Neural progenitor cell (in vitro differentiated cells): ENCODE measurements at regions not wholly inside any gene's neighbourhood (a gene's known extent, or its start where the extent isn't known, plus 50 kb on each side); places are given as distances from the start of the nearest gene placed in this dataset.

Source experiments
- EZH2 ChIP-seq: fragments of 200-600 bp; sonication (generic); IDR thresholded peaks from 2 replicates; pipeline ENCODE4 v1.6.1; 2017; ENCODE audit warnings: antibody characterized with exemption, mild to moderate bottlenecking, moderate library complexity
- EZH2phosphoT487 ChIP-seq: fragments of 200-600 bp; sonication (generic); IDR thresholded peaks from 2 replicates; pipeline ENCODE4 v1.6.1; 2017; ENCODE audit warnings: antibody characterized with exemption
- TF ChIP-seq, protein P1 (sequence below): fragments of 200-600 bp; sonication (generic); IDR thresholded peaks from 2 replicates; pipeline ENCODE4 v1.5.1; 2017; ENCODE audit warnings: antibody characterized with exemption, mild to moderate bottlenecking

DNA sequence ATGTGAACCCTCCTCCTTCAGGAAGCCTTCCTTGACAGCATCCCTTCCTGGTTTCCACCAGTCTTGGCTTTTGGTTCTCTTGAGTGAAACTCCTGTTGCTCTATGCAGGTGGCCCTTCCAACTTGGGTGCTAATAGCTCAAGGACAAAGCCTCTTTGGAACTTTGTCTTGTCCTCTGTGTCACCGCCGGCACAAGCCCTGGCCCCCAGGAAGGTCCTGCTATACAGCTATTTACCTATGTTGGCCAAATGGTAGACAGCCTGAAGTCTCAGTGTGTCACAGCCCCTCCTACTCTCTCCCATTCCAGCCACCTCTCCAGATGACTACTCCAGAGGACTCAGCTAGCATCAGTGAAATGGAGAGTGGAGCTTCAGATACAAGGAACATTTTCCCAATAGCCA is 94.7 kb upstream of the ZNF618 start:
- TF ChIP-seq EZH2 (no peak), EZH2phosphoT487 (no peak)
- TF ChIP-seq, protein P1, sequence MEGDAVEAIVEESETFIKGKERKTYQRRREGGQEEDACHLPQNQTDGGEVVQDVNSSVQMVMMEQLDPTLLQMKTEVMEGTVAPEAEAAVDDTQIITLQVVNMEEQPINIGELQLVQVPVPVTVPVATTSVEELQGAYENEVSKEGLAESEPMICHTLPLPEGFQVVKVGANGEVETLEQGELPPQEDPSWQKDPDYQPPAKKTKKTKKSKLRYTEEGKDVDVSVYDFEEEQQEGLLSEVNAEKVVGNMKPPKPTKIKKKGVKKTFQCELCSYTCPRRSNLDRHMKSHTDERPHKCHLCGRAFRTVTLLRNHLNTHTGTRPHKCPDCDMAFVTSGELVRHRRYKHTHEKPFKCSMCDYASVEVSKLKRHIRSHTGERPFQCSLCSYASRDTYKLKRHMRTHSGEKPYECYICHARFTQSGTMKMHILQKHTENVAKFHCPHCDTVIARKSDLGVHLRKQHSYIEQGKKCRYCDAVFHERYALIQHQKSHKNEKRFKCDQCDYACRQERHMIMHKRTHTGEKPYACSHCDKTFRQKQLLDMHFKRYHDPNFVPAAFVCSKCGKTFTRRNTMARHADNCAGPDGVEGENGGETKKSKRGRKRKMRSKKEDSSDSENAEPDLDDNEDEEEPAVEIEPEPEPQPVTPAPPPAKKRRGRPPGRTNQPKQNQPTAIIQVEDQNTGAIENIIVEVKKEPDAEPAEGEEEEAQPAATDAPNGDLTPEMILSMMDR: no peak
